ENCODE measurements at regions not wholly inside any gene's neighbourhood (a gene's known extent, or its start where the extent isn't known, plus 50 kb on each side); places are given as distances from the start of the nearest gene placed in this dataset.
A peak's percentile ranks its signal among the peaks of the same experiment; 100 is the strongest.

DNA sequence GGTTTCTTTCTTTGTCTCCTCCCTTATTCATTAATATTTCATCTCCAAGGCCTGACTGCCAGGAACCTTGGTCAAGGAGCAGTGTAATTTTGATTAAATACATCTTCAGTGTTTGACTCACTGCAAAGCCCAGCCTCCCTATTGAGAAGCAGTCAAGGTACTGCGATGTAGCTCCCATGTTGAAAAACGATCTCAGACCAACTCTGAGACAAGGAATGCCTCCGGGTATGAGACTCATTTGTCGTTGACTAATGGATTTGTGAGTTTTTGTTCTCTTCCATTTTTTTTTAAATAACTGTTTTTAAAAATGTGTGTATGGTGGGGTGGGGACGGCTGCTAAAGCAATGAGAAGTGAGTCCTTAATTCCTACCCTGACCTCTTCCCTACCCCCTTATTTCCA is 361.6 kb downstream of the SOX11 start:
- peak overlapping the region; percentile 77 for H3K4me3 Mint-ChIP-seq (ENCODE audit: unreplicated experiment)
- peaks cover 39% of the 10 kb centered on the region for H3K4me1 Mint-ChIP-seq (ENCODE audit: low read depth, unreplicated experiment)
- H3K36me3 Mint-ChIP-seq (ENCODE audit: unreplicated experiment) = peaks cover 5% of the 10 kb centered on the region
- H3K27me3 Mint-ChIP-seq (ENCODE audit: unreplicated experiment) = peaks cover 2% of the 10 kb centered on the region
- H3K27ac Mint-ChIP-seq (ENCODE audit: unreplicated experiment) = peak overlapping the region; percentile 96
- TF ChIP-seq, protein P1, sequence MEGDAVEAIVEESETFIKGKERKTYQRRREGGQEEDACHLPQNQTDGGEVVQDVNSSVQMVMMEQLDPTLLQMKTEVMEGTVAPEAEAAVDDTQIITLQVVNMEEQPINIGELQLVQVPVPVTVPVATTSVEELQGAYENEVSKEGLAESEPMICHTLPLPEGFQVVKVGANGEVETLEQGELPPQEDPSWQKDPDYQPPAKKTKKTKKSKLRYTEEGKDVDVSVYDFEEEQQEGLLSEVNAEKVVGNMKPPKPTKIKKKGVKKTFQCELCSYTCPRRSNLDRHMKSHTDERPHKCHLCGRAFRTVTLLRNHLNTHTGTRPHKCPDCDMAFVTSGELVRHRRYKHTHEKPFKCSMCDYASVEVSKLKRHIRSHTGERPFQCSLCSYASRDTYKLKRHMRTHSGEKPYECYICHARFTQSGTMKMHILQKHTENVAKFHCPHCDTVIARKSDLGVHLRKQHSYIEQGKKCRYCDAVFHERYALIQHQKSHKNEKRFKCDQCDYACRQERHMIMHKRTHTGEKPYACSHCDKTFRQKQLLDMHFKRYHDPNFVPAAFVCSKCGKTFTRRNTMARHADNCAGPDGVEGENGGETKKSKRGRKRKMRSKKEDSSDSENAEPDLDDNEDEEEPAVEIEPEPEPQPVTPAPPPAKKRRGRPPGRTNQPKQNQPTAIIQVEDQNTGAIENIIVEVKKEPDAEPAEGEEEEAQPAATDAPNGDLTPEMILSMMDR (IDR thresholded peaks at IDR 0.05; ENCODE audit: partially characterized antibody, unreplicated experiment) = no peak
- DNase-seq = no peak
- no peaks in the 10 kb centered on the region for H3K9me3 Mint-ChIP-seq (ENCODE audit: unreplicated experiment)

GRCh38 chr2:6054161-6054671 is 362.0 kb downstream of the SOX11 start:
- Mint-ChIP-seq H3K27me3 (ENCODE audit: unreplicated experiment) (peaks cover 2% of the 10 kb centered on the region), H3K4me3 (ENCODE audit: unreplicated experiment) (peak overlapping the region; percentile 77), H3K9me3 (ENCODE audit: unreplicated experiment) (no peaks in the 10 kb centered on the region), H3K27ac (ENCODE audit: unreplicated experiment) (peak overlapping the region; percentile 96), H3K36me3 (ENCODE audit: unreplicated experiment) (peaks cover 5% of the 10 kb centered on the region), H3K4me1 (ENCODE audit: low read depth, unreplicated experiment) (peaks cover 40% of the 10 kb centered on the region)
- no peak for DNase-seq
- TF ChIP-seq, protein P1 (IDR thresholded peaks at IDR 0.05; ENCODE audit: partially characterized antibody, unreplicated experiment) = no peak

DNA sequence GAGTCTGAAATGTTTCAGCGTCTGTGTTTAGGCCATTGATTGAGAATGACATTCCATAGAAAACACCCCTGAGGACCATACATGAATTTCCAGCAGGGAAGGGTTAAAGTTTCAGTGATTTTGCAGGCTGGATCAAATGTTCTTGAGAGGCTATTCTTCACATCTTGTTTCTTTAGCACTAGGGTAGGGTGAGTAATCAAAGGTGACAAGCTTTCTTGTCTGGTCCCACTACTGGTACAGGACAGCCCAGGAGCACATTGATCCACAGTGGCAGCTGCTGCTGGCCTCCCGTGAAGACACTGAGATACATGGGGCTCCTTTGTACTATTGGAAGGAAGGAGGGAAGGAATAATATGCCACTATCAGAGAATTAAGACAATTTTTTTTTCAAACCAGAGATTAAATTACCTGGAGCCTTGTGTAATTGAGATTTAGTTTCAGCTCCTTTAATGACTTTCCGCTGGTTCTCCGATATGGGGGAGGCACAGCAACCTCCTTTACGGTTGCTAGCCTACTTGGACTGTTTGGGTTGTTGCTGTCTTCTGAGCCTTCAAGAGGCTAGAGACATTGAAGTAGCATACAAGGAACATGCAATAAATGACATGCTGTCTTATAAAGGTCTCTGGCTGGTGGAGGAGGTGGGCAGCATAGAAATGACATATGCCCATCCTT is 368.9 kb downstream of the SOX11 start:
- H3K9me3 Mint-ChIP-seq (ENCODE audit: unreplicated experiment) = no peaks in the 10 kb centered on the region
- DNase-seq = no peak
- H3K4me1 Mint-ChIP-seq (ENCODE audit: low read depth, unreplicated experiment) = peaks cover 28% of the 10 kb centered on the region
- TF ChIP-seq, protein P1 (IDR thresholded peaks at IDR 0.05; ENCODE audit: partially characterized antibody, unreplicated experiment) = no peak
- no peak overlapping the region for H3K27ac Mint-ChIP-seq (ENCODE audit: unreplicated experiment)
- H3K27me3 Mint-ChIP-seq (ENCODE audit: unreplicated experiment) = no peaks in the 10 kb centered on the region
- H3K36me3 Mint-ChIP-seq (ENCODE audit: unreplicated experiment) = no peaks in the 10 kb centered on the region
- H3K4me3 Mint-ChIP-seq (ENCODE audit: unreplicated experiment) = no peak overlapping the region

- peaks cover 6% of the 10 kb centered on the region for H3K9me3 Mint-ChIP-seq (ENCODE audit: unreplicated experiment)
- no peaks in the 10 kb centered on the region for H3K27me3 Mint-ChIP-seq (ENCODE audit: unreplicated experiment)
Observed at GRCh38 chr2:6064757-6065156, 372.6 kb downstream of the SOX11 start.

DNA sequence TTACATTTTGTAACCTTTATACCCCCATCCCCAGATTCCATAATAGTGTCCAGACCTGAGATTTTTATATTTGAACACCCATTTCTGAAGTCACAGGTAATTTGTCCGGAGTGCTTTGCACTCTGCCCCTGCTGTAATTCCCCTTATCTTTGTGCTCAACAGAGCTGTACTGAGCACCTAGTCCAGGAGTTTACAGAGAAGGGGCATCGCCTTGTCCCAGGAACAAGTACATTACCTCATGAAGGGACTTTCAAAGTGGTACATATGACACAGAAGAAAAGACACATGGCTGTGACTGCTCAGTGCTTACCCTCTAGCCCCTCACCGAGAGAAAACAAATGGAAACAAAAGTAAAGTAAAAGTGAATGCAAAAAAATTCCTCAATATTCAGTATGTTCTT is 373.5 kb downstream of the SOX11 start:
- H3K4me3 Mint-ChIP-seq (ENCODE audit: unreplicated experiment) = no peak overlapping the region
- no peaks in the 10 kb centered on the region for H3K27me3 Mint-ChIP-seq (ENCODE audit: unreplicated experiment)
- TF ChIP-seq, protein P1 (IDR thresholded peaks at IDR 0.05; ENCODE audit: partially characterized antibody, unreplicated experiment) = no peak
- H3K4me1 Mint-ChIP-seq (ENCODE audit: low read depth, unreplicated experiment) = peaks cover 29% of the 10 kb centered on the region
- H3K9me3 Mint-ChIP-seq (ENCODE audit: unreplicated experiment) = peaks cover 6% of the 10 kb centered on the region
- DNase-seq = no peak
- no peaks in the 10 kb centered on the region for H3K36me3 Mint-ChIP-seq (ENCODE audit: unreplicated experiment)
- no peak overlapping the region for H3K27ac Mint-ChIP-seq (ENCODE audit: unreplicated experiment)

More at GRCh38 chr2:6064757-6065156, 372.6 kb downstream of the SOX11 start:
- DNase-seq = no peak
- H3K36me3 Mint-ChIP-seq (ENCODE audit: unreplicated experiment) = no peaks in the 10 kb centered on the region
- no peak overlapping the region for H3K4me3 Mint-ChIP-seq (ENCODE audit: unreplicated experiment)
- H3K27ac Mint-ChIP-seq (ENCODE audit: unreplicated experiment) = no peak overlapping the region
- TF ChIP-seq, protein P1 (IDR thresholded peaks at IDR 0.05; ENCODE audit: partially characterized antibody, unreplicated experiment) = no peak
- peaks cover 25% of the 10 kb centered on the region for H3K4me1 Mint-ChIP-seq (ENCODE audit: low read depth, unreplicated experiment)

Measured in glutamatergic neuron (in vitro differentiated cells).